ENCODE measurements at regions not wholly inside any gene's neighbourhood (a gene's known extent, or its start where the extent isn't known, plus 50 kb on each side); places are given as distances from the start of the nearest gene placed in this dataset.

GRCh38 chr5:175582697-175583096 lies 75.2 kb upstream of the HRH2 start (continued):
- no peak for TF ChIP-seq PRDM4 (tag by site-specific recombination; IDR thresholded peaks at IDR 0.05)
- no peak for TF ChIP-seq ZNF677 (tag by site-specific recombination; IDR thresholded peaks at IDR 0.05)
- TF ChIP-seq ZNF514 (tag by site-specific recombination; IDR thresholded peaks at IDR 0.05), result no peak
- TF ChIP-seq ZNF629 (tag by site-specific recombination; IDR thresholded peaks at IDR 0.05), result no peak
- TF ChIP-seq ZNF175 (tag by site-specific recombination; IDR thresholded peaks at IDR 0.05), result no peak
- no peak for TF ChIP-seq ZNF16 (tag by site-specific recombination; IDR thresholded peaks at IDR 0.05; ENCODE audit: low read depth)
- TF ChIP-seq, protein P1, sequence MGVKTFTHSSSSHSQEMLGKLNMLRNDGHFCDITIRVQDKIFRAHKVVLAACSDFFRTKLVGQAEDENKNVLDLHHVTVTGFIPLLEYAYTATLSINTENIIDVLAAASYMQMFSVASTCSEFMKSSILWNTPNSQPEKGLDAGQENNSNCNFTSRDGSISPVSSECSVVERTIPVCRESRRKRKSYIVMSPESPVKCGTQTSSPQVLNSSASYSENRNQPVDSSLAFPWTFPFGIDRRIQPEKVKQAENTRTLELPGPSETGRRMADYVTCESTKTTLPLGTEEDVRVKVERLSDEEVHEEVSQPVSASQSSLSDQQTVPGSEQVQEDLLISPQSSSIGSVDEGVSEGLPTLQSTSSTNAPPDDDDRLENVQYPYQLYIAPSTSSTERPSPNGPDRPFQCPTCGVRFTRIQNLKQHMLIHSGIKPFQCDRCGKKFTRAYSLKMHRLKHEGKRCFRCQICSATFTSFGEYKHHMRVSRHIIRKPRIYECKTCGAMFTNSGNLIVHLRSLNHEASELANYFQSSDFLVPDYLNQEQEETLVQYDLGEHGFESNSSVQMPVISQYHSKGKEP (tag by site-specific recombination; IDR thresholded peaks at IDR 0.05), result no peak
- no peak for TF ChIP-seq ZSCAN16 (tag by site-specific recombination; IDR thresholded peaks at IDR 0.05)
- no peak for TF ChIP-seq KLF16 (tag by site-specific recombination; IDR thresholded peaks at IDR 0.05)
- no peak for TF ChIP-seq ZNF214 (tag by site-specific recombination; IDR thresholded peaks at IDR 0.05; ENCODE audit: borderline replicate concordance)
- TF ChIP-seq, protein P2, sequence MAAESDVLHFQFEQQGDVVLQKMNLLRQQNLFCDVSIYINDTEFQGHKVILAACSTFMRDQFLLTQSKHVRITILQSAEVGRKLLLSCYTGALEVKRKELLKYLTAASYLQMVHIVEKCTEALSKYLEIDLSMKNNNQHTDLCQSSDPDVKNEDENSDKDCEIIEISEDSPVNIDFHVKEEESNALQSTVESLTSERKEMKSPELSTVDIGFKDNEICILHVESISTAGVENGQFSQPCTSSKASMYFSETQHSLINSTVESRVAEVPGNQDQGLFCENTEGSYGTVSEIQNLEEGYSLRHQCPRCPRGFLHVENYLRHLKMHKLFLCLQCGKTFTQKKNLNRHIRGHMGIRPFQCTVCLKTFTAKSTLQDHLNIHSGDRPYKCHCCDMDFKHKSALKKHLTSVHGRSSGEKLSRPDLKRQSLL (tag by site-specific recombination; IDR thresholded peaks at IDR 0.05), result no peak
- no peak for TF ChIP-seq ZNF501 (tag by site-specific recombination; IDR thresholded peaks at IDR 0.05)
- no peak for TF ChIP-seq ZNF221 (tag by site-specific recombination; IDR thresholded peaks at IDR 0.05; ENCODE audit: borderline replicate concordance)
- no peak for TF ChIP-seq HOXD13 (CRISPR knock-in tag; IDR thresholded peaks at IDR 0.05; ENCODE audit: borderline replicate concordance)

- no peaks in the 10 kb centered on the region for H3K36me3 ChIP-seq (ENCODE audit: control insufficient read depth in 2 of 2, insufficient read depth in 1 of 2, low read length in 2 of 2)
- no peaks in the 10 kb centered on the region for H3K9me3 ChIP-seq (ENCODE audit: control insufficient read depth, insufficient read depth, low read depth, low read length)
- no peak overlapping the region for H3K4me3 ChIP-seq (ENCODE audit: low read depth, low read length)
- no peak overlapping the region for H3K27ac ChIP-seq (ENCODE audit: extremely low read depth, low read depth, low read length)
- H3K4me1 ChIP-seq (ENCODE audit: control insufficient read depth, insufficient read depth, low read length), result no peaks in the 10 kb centered on the region
- ChIA-PET CTCF (no interaction called here), POLR2A (no interaction called here)
- TF ChIP-seq, protein P3, sequence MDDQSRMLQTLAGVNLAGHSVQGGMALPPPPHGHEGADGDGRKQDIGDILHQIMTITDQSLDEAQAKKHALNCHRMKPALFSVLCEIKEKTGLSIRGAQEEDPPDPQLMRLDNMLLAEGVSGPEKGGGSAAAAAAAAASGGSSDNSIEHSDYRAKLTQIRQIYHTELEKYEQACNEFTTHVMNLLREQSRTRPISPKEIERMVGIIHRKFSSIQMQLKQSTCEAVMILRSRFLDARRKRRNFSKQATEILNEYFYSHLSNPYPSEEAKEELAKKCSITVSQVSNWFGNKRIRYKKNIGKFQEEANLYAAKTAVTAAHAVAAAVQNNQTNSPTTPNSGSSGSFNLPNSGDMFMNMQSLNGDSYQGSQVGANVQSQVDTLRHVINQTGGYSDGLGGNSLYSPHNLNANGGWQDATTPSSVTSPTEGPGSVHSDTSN (CRISPR knock-in tag; IDR thresholded peaks at IDR 0.05), result no peak
- TF ChIP-seq ZBTB48 (tag by site-specific recombination; IDR thresholded peaks at IDR 0.05) (no peak), GLI4 (tag by site-specific recombination; IDR thresholded peaks at IDR 0.05) (no peak), ZNF639 (tag by site-specific recombination; IDR thresholded peaks at IDR 0.05) (no peak), ZNF549 (tag by site-specific recombination; IDR thresholded peaks at IDR 0.05) (no peak), ZBTB7A (tag by site-specific recombination; IDR thresholded peaks at IDR 0.05; ENCODE audit: low read depth) (no peak), ZNF138 (tag by site-specific recombination; IDR thresholded peaks at IDR 0.05; ENCODE audit: borderline replicate concordance) (no peak), YY2 (tag by site-specific recombination; IDR thresholded peaks at IDR 0.05) (no peak), ZNF571 (tag by site-specific recombination; IDR thresholded peaks at IDR 0.05) (no peak), ZBTB21 (tag by site-specific recombination; IDR thresholded peaks at IDR 0.05) (no peak), ZNF677 (tag by site-specific recombination; IDR thresholded peaks at IDR 0.05) (no peak)
- TF ChIP-seq, protein P4, sequence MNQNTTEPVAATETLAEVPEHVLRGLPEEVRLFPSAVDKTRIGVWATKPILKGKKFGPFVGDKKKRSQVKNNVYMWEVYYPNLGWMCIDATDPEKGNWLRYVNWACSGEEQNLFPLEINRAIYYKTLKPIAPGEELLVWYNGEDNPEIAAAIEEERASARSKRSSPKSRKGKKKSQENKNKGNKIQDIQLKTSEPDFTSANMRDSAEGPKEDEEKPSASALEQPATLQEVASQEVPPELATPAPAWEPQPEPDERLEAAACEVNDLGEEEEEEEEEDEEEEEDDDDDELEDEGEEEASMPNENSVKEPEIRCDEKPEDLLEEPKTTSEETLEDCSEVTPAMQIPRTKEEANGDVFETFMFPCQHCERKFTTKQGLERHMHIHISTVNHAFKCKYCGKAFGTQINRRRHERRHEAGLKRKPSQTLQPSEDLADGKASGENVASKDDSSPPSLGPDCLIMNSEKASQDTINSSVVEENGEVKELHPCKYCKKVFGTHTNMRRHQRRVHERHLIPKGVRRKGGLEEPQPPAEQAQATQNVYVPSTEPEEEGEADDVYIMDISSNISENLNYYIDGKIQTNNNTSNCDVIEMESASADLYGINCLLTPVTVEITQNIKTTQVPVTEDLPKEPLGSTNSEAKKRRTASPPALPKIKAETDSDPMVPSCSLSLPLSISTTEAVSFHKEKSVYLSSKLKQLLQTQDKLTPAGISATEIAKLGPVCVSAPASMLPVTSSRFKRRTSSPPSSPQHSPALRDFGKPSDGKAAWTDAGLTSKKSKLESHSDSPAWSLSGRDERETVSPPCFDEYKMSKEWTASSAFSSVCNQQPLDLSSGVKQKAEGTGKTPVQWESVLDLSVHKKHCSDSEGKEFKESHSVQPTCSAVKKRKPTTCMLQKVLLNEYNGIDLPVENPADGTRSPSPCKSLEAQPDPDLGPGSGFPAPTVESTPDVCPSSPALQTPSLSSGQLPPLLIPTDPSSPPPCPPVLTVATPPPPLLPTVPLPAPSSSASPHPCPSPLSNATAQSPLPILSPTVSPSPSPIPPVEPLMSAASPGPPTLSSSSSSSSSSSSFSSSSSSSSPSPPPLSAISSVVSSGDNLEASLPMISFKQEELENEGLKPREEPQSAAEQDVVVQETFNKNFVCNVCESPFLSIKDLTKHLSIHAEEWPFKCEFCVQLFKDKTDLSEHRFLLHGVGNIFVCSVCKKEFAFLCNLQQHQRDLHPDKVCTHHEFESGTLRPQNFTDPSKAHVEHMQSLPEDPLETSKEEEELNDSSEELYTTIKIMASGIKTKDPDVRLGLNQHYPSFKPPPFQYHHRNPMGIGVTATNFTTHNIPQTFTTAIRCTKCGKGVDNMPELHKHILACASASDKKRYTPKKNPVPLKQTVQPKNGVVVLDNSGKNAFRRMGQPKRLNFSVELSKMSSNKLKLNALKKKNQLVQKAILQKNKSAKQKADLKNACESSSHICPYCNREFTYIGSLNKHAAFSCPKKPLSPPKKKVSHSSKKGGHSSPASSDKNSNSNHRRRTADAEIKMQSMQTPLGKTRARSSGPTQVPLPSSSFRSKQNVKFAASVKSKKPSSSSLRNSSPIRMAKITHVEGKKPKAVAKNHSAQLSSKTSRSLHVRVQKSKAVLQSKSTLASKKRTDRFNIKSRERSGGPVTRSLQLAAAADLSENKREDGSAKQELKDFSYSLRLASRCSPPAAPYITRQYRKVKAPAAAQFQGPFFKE (tag by site-specific recombination; IDR thresholded peaks at IDR 0.05; ENCODE audit: borderline replicate concordance), result no peak
These were observed 72.3 kb upstream of the HRH2 start for GRCh38 chr5:175585567-175585966.
